Esophagus squamous epithelium (tissue), 5 donors: ENCODE measurements at regions not wholly inside any gene's neighbourhood (a gene's known extent, or its start where the extent isn't known, plus 50 kb on each side); places are given as distances from the start of the nearest gene placed in this dataset.

Experiments used
- DNase-seq: peaks from one replicate; lab custom pipeline; 2025; lab: John Stamatoyannopoulos, UW
- H3K27ac ChIP-seq, 4 donors: fragments of 200-600 bp; sonication (generic); one replicate each; pipeline ENCODE4 v1.5.1; 2016 to 2019; ENCODE audit warnings: mild to moderate bottlenecking in 1 of 4
- H3K27me3 ChIP-seq, 4 donors: fragments of 200-600 bp; sonication (generic); 1 replicate in 3 of 4; 2 replicates in 1 of 4; pipeline versions ENCODE4 v1.5.1 to v1.6.0; 2017 to 2021; ENCODE audit warnings: antibody characterized with exemption in 1 of 4
- H3K36me3 ChIP-seq, 3 donors: fragments of 200-600 bp; sonication (generic); one replicate each; pipeline ENCODE4 v1.5.1; 2016 to 2019
- H3K4me1 ChIP-seq, 3 donors: fragments of 200-600 bp; sonication (generic); one replicate each; pipeline ENCODE4 v1.5.1; 2017 to 2019
- H3K4me3 ChIP-seq, 4 donors: fragments of 200-600 bp; sonication (generic); 1 replicate in 3 of 4; 2 replicates in 1 of 4; pipeline ENCODE4 v1.5.1; 2016 to 2019; ENCODE audit warnings: mild to moderate bottlenecking in 2 of 4, moderate library complexity in 1 of 4
- H3K9me3 ChIP-seq, 3 donors: fragments of 200-600 bp; sonication (generic); one replicate each; pipeline ENCODE4 v1.5.1; 2016 to 2019
- CTCF ChIP-seq, 6 experiments: fragments of 450-650 bp in 4 of 6; fragments of 200-600 bp in 2 of 6; sonication (generic) in 2 of 6; IDR thresholded peaks; one replicate each; pipeline ENCODE4 v1.5.1; 2016 to 2019; ENCODE audit warnings: antibody characterized with exemption in 6 of 6, mild to moderate bottlenecking in 4 of 6, moderate library complexity in 4 of 6
- POLR2A ChIP-seq, 4 donors: fragments of 450-650 bp; IDR thresholded peaks; one replicate each; pipeline ENCODE4 v1.6.1; 2017; ENCODE audit warnings: antibody characterized with exemption in 4 of 4, mild to moderate bottlenecking in 4 of 4, moderate library complexity in 3 of 4
- WGBS, 2 donors: methylation state at CpG; one replicate each; pipeline ENCODE4 v1.1.5; 2018; 5-methylcytosine and 5-hydroxymethylcytosine counted together
- intact Hi-C: fragments of 100-400 bp; cut with DNase I; formaldehyde crosslinking; loops from one replicate; pipeline ENCODE4 v1.15.0; 2022
- donor health status: DM: yes; HTN: yes; CAD: no.

GRCh38 chr5:159743234-159743633, 173.0 kb upstream of the ADRA1B start:
- H3K36me3 ChIP-seq = no peaks in the 10 kb centered on the region
- no peak for TF ChIP-seq CTCF (IDR thresholded peaks at IDR 0.05)
- TF ChIP-seq POLR2A (IDR thresholded peaks at IDR 0.05) = no peak
- intact Hi-C loops = no loop called here
- no peaks in the 10 kb centered on the region for H3K9me3 ChIP-seq
- H3K4me1 ChIP-seq = no peaks in the 10 kb centered on the region
- 88 to 95% methylated on average over 1 of the region's 1 CpG for WGBS, 2 donors
- no peak overlapping the region for H3K27ac ChIP-seq
- no peak overlapping the region for H3K4me3 ChIP-seq
- H3K27me3 ChIP-seq = peaks cover 0 to 3% (median 0%) of the 10 kb centered on the region in 4 donors
- DNase-seq = no peak

GRCh38 chr5:159746707-159747106, 169.6 kb upstream of the ADRA1B start:
- H3K4me3 ChIP-seq = no peak overlapping the region
- H3K9me3 ChIP-seq = peaks cover 0 to 5% (median 0%) of the 10 kb centered on the region in 3 donors
- TF ChIP-seq CTCF (IDR thresholded peaks at IDR 0.05) = no peak
- TF ChIP-seq POLR2A (IDR thresholded peaks at IDR 0.05) = no peak
- 95 to 97% methylated on average over 3 of the region's 4 CpGs for whole genome bisulfite sequencing, 2 donors
- no peak overlapping the region for H3K27ac ChIP-seq
- intact Hi-C loops = no loop called here
- DNase-seq = no peak
- H3K36me3 ChIP-seq = no peaks in the 10 kb centered on the region
- H3K4me1 ChIP-seq = no peaks in the 10 kb centered on the region
- no peaks in the 10 kb centered on the region for H3K27me3 ChIP-seq

- H3K27me3 ChIP-seq = no peaks in the 10 kb centered on the region
- intact Hi-C loops = no loop called here
- H3K4me3 ChIP-seq = no peak overlapping the region
- H3K4me1 ChIP-seq = no peaks in the 10 kb centered on the region
- TF ChIP-seq POLR2A (IDR thresholded peaks at IDR 0.05) = no peak
- TF ChIP-seq CTCF (IDR thresholded peaks at IDR 0.05) = no peak
- H3K9me3 ChIP-seq = peaks cover 0 to 9% (median 0%) of the 10 kb centered on the region in 3 donors
- H3K27ac ChIP-seq = no peak overlapping the region
- DNase-seq = no peak
- no peaks in the 10 kb centered on the region for H3K36me3 ChIP-seq
Observed at GRCh38 chr5:159749146-159749545, 167.1 kb upstream of the ADRA1B start.

- no peak for DNase-seq
- TF ChIP-seq POLR2A (IDR thresholded peaks at IDR 0.05) = no peak
- no peak for TF ChIP-seq CTCF (IDR thresholded peaks at IDR 0.05)
- intact Hi-C loops = no loop called here
- Histone ChIP-seq H3K4me1 (no peaks in the 10 kb centered on the region), H3K27me3 (no peaks in the 10 kb centered on the region), H3K27ac (no peak overlapping the region), H3K36me3 (no peaks in the 10 kb centered on the region), H3K4me3 (no peak overlapping the region), H3K9me3 (peaks cover 0 to 9% (median 0%) of the 10 kb centered on the region in 3 donors)
- 34 to 54% methylated on average over 2 to 4 of the region's 5 CpGs for WGBS, 2 donors
Observed at GRCh38 chr5:159750226-159750625, 166.1 kb upstream of the ADRA1B start.

- Histone ChIP-seq H3K4me3 (no peak overlapping the region), H3K9me3 (peaks cover 0 to 9% (median 0%) of the 10 kb centered on the region in 3 donors), H3K27me3 (no peaks in the 10 kb centered on the region), H3K36me3 (no peaks in the 10 kb centered on the region), H3K27ac (no peak overlapping the region), H3K4me1 (no peaks in the 10 kb centered on the region)
- WGBS, 2 donors = 76 to 77% methylated on average over 3 of the region's 3 CpGs
- no peak for DNase-seq
- no peak for TF ChIP-seq CTCF (IDR thresholded peaks at IDR 0.05)
- no peak for TF ChIP-seq POLR2A (IDR thresholded peaks at IDR 0.05)
- intact Hi-C loops = no loop called here
Observed at GRCh38 chr5:159751459-159751858, 164.8 kb upstream of the ADRA1B start.
